ENCODE measurements at regions not wholly inside any gene's neighbourhood (a gene's known extent, or its start where the extent isn't known, plus 50 kb on each side); places are given as distances from the start of the nearest gene placed in this dataset.

- Histone ChIP-seq H3K4me3 (ENCODE audit: low read depth, low read length) (no peak overlapping the region), H3K9me3 (ENCODE audit: control insufficient read depth, insufficient read depth, low read length) (no peaks in the 10 kb centered on the region), H3K27me3 (ENCODE audit: control insufficient read depth, insufficient read depth, low read length) (no peaks in the 10 kb centered on the region), H3K27ac (ENCODE audit: low read depth, low read length) (no peak overlapping the region)
- ChIA-PET CTCF (no interaction called here), POLR2A (no interaction called here)
- no peak for TF ChIP-seq CTCF (IDR thresholded peaks at IDR 0.05; ENCODE audit: low read depth, low read length)
- DNase-seq (ENCODE audit: low read depth, low spot score) = no peak
Measured at GRCh38 chr4:101563126-101563525, 215.8 kb upstream of the PPP3CA start.

DNA sequence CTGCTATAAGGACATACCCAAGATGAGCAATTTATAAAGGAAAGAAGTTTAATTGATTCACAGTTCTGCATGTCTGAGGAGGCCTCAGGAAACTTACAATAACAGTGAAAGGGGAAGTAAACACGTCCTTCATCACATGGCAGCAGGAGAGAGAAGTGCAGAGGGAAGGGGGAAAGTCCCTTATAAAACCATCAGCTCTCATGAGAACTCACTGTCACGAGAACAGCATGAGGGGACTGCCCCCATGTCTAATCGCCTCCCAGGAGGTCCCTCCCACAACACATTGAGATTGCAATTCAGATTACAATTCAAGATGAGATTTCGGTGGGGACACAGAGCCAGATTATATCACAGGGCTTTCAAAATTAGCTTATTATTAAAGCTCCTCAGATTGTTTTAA lies 209.5 kb upstream of the PPP3CA start:
- no peak for DNase-seq (ENCODE audit: low read depth, low spot score)
- CTCF ChIA-PET = no interaction called here
- POLR2A ChIA-PET = no interaction called here
- H3K27ac ChIP-seq (ENCODE audit: low read depth, low read length) = no peak overlapping the region
- H3K9me3 ChIP-seq (ENCODE audit: control insufficient read depth, insufficient read depth, low read length) = no peaks in the 10 kb centered on the region
- H3K4me3 ChIP-seq (ENCODE audit: low read depth, low read length) = no peak overlapping the region
- H3K27me3 ChIP-seq (ENCODE audit: control insufficient read depth, insufficient read depth, low read length) = no peaks in the 10 kb centered on the region
- no peak for TF ChIP-seq CTCF (IDR thresholded peaks at IDR 0.05; ENCODE audit: low read depth, low read length)

GRCh38 chr4:101555341-101555880 lies 208.1 kb upstream of the PPP3CA start:
- H3K4me3 ChIP-seq (ENCODE audit: low read depth, low read length) = no peak overlapping the region
- no peak for DNase-seq (ENCODE audit: low read depth, low spot score)
- POLR2A ChIA-PET = no interaction called here
- H3K27me3 ChIP-seq (ENCODE audit: control insufficient read depth, insufficient read depth, low read length) = no peaks in the 10 kb centered on the region
- TF ChIP-seq CTCF (IDR thresholded peaks at IDR 0.05; ENCODE audit: low read depth, low read length) = no peak
- CTCF ChIA-PET = no interaction called here
- no peaks in the 10 kb centered on the region for H3K9me3 ChIP-seq (ENCODE audit: control insufficient read depth, insufficient read depth, low read length)
- no peak overlapping the region for H3K27ac ChIP-seq (ENCODE audit: low read depth, low read length)

GRCh38 chr4:101540336-101540735 lies 193.0 kb upstream of the PPP3CA start:
- H3K27ac ChIP-seq (ENCODE audit: low read depth, low read length) = no peak overlapping the region
- no peak for TF ChIP-seq CTCF (IDR thresholded peaks at IDR 0.05; ENCODE audit: low read depth, low read length)
- no peak for DNase-seq (ENCODE audit: low read depth, low spot score)
- H3K4me3 ChIP-seq (ENCODE audit: low read depth, low read length) = no peak overlapping the region
- H3K27me3 ChIP-seq (ENCODE audit: control insufficient read depth, insufficient read depth, low read length) = no peaks in the 10 kb centered on the region
- ChIA-PET POLR2A (no interaction called here), CTCF (no interaction called here)
- no peaks in the 10 kb centered on the region for H3K9me3 ChIP-seq (ENCODE audit: control insufficient read depth, insufficient read depth, low read length)

DNA sequence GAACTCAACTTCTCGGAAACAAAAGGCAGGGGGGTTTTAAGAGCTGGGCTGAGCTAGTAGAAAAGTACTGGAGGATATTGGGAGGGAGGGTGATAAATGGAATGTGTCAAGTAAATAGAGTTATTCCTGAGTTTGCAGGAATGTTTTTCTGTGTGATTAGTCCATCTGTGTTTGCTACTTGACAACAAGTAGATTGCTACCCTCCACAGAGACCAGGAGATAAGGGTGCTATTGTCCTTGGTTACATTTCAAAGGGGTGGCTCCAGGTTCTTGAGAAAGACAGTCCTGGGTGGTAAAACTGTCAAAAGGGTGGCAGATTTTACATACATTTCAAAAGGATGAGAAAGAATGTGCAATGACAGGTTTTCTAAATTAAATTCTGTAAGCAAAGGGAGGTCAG lies 181.2 kb upstream of the PPP3CA start:
- Histone ChIP-seq H3K4me3 (ENCODE audit: low read depth, low read length) (no peak overlapping the region), H3K27ac (ENCODE audit: low read depth, low read length) (no peak overlapping the region), H3K9me3 (ENCODE audit: control insufficient read depth, insufficient read depth, low read length) (no peaks in the 10 kb centered on the region), H3K27me3 (ENCODE audit: control insufficient read depth, insufficient read depth, low read length) (no peaks in the 10 kb centered on the region)
- DNase-seq (ENCODE audit: low read depth, low spot score) = no peak
- ChIA-PET CTCF (no interaction called here), POLR2A (no interaction called here)
- no peak for TF ChIP-seq CTCF (IDR thresholded peaks at IDR 0.05; ENCODE audit: low read depth, low read length)
